A673 (cell line): ENCODE measurements at regions not wholly inside any gene's neighbourhood (a gene's known extent, or its start where the extent isn't known, plus 50 kb on each side); places are given as distances from the start of the nearest gene placed in this dataset.
A peak's percentile ranks its signal among the peaks of the same experiment; 100 is the strongest.

Experiments
- BruUV-seq: library from RNA; stranded (reverse); fragments of 400-500 nt; replicated peaks from 2 replicates; lab custom pipeline; 2021; lab: Mats Ljungman, UMichigan
- CTCF ChIA-PET: fragments of 300-600 bp; sonication (Branson Sonifier 250); formaldehyde crosslinking; loops from one replicate; lab custom pipeline; 2022; ENCODE audit warnings: antibody characterized with exemption; lab: Charles Lee
- POLR2A ChIA-PET: fragments of 300-600 bp; sonication (Branson Sonifier 250); formaldehyde crosslinking; loops from one replicate; lab custom pipeline; 2022; ENCODE audit warnings: antibody characterized with exemption; ENCODE audit not compliant: low non-redundant PET; lab: Charles Lee
- DNase-seq: peaks from one replicate; pipeline ENCODE4 v3.0.0-alpha.2; 2015; ENCODE audit warnings: low spot score
- H3K27ac ChIP-seq: fragments of 200-600 bp; sonication (generic); 2 replicates; pipeline ENCODE4 v1.5.1; 2016; ENCODE audit warnings: mixed run types, low read depth, mild to moderate bottlenecking, mixed read lengths, antibody characterized with exemption, low read length; ENCODE audit not compliant: poor library complexity, severe bottlenecking
- H3K27me3 ChIP-seq: fragments of 200-600 bp; sonication (generic); replicated peaks from 2 replicates; pipeline ENCODE4 v1.6.1; 2017; ENCODE audit warnings: mixed run types, low read depth, mild to moderate bottlenecking, mixed read lengths, antibody characterized with exemption, low read length; ENCODE audit not compliant: insufficient read depth, poor library complexity
- H3K36me3 ChIP-seq: fragments of 200-600 bp; sonication (generic); 2 replicates; pipeline ENCODE4 v1.6.1; 2016; ENCODE audit warnings: mixed run types, mild to moderate bottlenecking, mixed read lengths, antibody characterized with exemption, low read length; ENCODE audit not compliant: insufficient read depth, poor library complexity, severe bottlenecking
- H3K4me1 ChIP-seq: fragments of 200-600 bp; sonication (generic); 2 replicates; pipeline ENCODE4 v1.6.1; 2017; ENCODE audit warnings: mixed run types, mild to moderate bottlenecking, mixed read lengths, antibody characterized with exemption, low read length; ENCODE audit not compliant: insufficient read depth, poor library complexity, severe bottlenecking
- H3K4me3 ChIP-seq: fragments of 200-600 bp; sonication (generic); 2 replicates; pipeline ENCODE4 v1.5.1; 2016; ENCODE audit warnings: low read depth, mixed run types, mild to moderate bottlenecking, mixed read lengths, low read length; ENCODE audit not compliant: poor library complexity, severe bottlenecking
- H3K9me3 ChIP-seq: fragments of 200-600 bp; sonication (generic); 2 replicates; pipeline ENCODE4 v1.6.1; 2016; ENCODE audit warnings: mixed run types, low read depth, mild to moderate bottlenecking, mixed read lengths, antibody characterized with exemption, low read length; ENCODE audit not compliant: poor library complexity, severe bottlenecking
- EZH2 ChIP-seq: fragments of 200-600 bp; sonication (generic); IDR thresholded peaks from 2 replicates; pipeline ENCODE4 v1.6.1; 2017; ENCODE audit warnings: borderline replicate concordance, low read depth, mild to moderate bottlenecking, mixed read lengths, antibody characterized with exemption, low read length; ENCODE audit not compliant: poor library complexity, severe bottlenecking
- intact Hi-C: fragments of 100-400 bp; cut with micrococcal nuclease; formaldehyde crosslinking; loops from one replicate; pipeline ENCODE4 v1.10.0; 2022; ENCODE audit not compliant: unreplicated experiment
- TF ChIP-seq, protein P1 (sequence below): fragments of 300-800, 200-600 bp; sonication (generic); conservative IDR thresholded peaks from 2 replicates; pipeline ENCODE4 v1.5.1; 2017; ENCODE audit warnings: low read depth, mild to moderate bottlenecking, antibody characterized with exemption, low read length, moderate library complexity, mixed read lengths

DNA sequence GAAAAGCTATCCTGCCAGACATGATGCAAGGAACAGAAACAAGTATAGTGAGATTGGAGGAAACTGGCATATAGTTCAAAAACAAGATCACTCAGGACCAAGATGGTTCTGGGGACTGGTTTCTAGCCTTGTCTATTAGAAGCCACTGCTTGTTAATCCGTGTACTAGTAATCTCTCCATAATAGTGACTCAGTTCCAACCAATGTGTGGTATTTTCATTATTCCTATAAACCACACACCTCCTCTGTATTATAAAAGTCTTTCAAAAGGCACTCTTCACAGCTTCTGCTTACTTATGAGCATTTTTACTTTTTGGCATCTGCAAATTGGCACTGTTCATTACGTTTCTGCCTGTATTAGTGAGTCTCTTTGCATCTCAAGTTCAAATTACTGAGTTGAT lies 140.3 kb downstream of the SLC6A15 start:
- H3K27ac ChIP-seq, result no peak overlapping the region
- no peaks in the 10 kb centered on the region for H3K27me3 ChIP-seq
- no TSS peak for BruUV-seq
- H3K9me3 ChIP-seq, result no peaks in the 10 kb centered on the region
- CTCF ChIA-PET, result no interaction called here
- DNase-seq, result no peak
- TF ChIP-seq EZH2, result no peak
- TF ChIP-seq, protein P1, sequence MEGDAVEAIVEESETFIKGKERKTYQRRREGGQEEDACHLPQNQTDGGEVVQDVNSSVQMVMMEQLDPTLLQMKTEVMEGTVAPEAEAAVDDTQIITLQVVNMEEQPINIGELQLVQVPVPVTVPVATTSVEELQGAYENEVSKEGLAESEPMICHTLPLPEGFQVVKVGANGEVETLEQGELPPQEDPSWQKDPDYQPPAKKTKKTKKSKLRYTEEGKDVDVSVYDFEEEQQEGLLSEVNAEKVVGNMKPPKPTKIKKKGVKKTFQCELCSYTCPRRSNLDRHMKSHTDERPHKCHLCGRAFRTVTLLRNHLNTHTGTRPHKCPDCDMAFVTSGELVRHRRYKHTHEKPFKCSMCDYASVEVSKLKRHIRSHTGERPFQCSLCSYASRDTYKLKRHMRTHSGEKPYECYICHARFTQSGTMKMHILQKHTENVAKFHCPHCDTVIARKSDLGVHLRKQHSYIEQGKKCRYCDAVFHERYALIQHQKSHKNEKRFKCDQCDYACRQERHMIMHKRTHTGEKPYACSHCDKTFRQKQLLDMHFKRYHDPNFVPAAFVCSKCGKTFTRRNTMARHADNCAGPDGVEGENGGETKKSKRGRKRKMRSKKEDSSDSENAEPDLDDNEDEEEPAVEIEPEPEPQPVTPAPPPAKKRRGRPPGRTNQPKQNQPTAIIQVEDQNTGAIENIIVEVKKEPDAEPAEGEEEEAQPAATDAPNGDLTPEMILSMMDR, result no peak
- H3K4me3 ChIP-seq, result no peak overlapping the region
- H3K4me1 ChIP-seq, result peaks cover 5% of the 10 kb centered on the region
- POLR2A ChIA-PET, result no interaction called here
- H3K36me3 ChIP-seq, result no peaks in the 10 kb centered on the region
- intact Hi-C loops, result no loop called here

DNA sequence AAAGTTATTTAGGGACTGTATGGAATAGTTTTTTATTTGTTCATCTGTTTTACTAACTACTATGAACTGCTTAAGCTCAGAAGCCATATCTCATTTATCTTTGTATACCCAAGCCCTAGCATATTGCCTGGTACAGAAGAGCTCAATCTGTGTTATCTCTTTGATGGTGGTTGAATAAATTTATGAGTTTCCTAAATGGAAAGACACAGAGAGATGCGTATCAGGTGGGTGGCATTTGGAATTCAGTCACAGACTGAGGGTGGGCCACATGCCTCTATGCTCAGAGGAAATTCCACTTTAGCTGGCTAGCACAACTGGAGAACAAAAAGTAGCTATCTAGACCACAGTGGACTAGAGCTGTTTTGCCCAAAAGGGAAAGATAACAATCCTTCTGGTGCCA lies 145.5 kb downstream of the SLC6A15 start:
- no TSS peak for BruUV-seq
- no peak for TF ChIP-seq EZH2
- TF ChIP-seq, protein P1, result no peak
- intact Hi-C loops, result no loop called here
- POLR2A ChIA-PET, result interaction anchor here (0.6 kb wide), 1 partner anchor 22 kb away, joined by 3 read pairs; no protein-coding TSS in a partner anchor
- Histone ChIP-seq H3K27me3 (no peaks in the 10 kb centered on the region), H3K4me3 (no peak overlapping the region), H3K27ac (no peak overlapping the region), H3K36me3 (no peaks in the 10 kb centered on the region), H3K4me1 (peaks cover 9% of the 10 kb centered on the region), H3K9me3 (no peaks in the 10 kb centered on the region)
- DNase-seq, result peak; percentile 49
- CTCF ChIA-PET, result no interaction called here

DNA sequence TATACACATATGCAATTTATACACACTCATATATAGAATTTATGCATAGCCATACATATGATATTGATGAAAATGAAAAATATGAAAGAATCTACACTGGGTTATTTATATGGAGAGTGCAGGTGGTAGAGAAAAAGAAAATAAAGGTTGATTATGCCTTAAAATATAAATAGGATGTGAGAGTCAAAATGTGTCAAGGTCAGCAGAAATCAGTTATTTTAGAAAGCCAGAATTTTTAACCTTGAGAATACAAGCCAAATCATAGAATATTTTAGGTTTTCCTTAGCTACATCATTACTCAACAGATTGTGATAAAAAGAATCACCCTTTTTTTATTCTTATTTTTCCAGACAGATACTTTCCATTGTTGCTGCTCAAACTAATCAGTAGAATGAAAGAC lies 146.2 kb downstream of the SLC6A15 start:
- CTCF ChIA-PET, result no interaction called here
- intact Hi-C loops, result no loop called here
- no TSS peak for BruUV-seq
- no peak for DNase-seq
- no peak overlapping the region for H3K27ac ChIP-seq
- H3K36me3 ChIP-seq, result no peaks in the 10 kb centered on the region
- no peaks in the 10 kb centered on the region for H3K9me3 ChIP-seq
- POLR2A ChIA-PET, result no interaction called here
- no peaks in the 10 kb centered on the region for H3K27me3 ChIP-seq
- peaks cover 9% of the 10 kb centered on the region for H3K4me1 ChIP-seq
- no peak for TF ChIP-seq EZH2
- TF ChIP-seq, protein P1, result no peak
- no peak overlapping the region for H3K4me3 ChIP-seq
